GM21447 (cell line): ENCODE measurements at regions not wholly inside any gene's neighbourhood (a gene's known extent, or its start where the extent isn't known, plus 50 kb on each side); places are given as distances from the start of the nearest gene placed in this dataset.
"Not testable (repeated sequence)": the region's sequence is repeated elsewhere in the genome, so short reads cannot be mapped to it uniquely, and the experiment has no call there.

ENCODE experiments used
- ATAC-seq: cut with Tn5 transposase; IDR thresholded peaks from one replicate; pipeline ENCODE4 v1.9.1; 2021; ENCODE audit not compliant: unreplicated experiment

GRCh38 chr4:31851946-31852345 lies 1131.8 kb downstream of the PCDH7 start:
- no peak for ATAC-seq

- ATAC-seq: no peak
Observed at GRCh38 chr4:31877429-31877828, 1157.3 kb downstream of the PCDH7 start.

GRCh38 chr4:31880837-31881236 lies 1160.7 kb downstream of the PCDH7 start:
- not testable (repeated sequence) for ATAC-seq

GRCh38 chr4:31896349-31896748 lies 1176.2 kb downstream of the PCDH7 start:
- no peak for ATAC-seq

GRCh38 chr4:31905363-31905762 lies 1185.2 kb downstream of the PCDH7 start:
- no peak for ATAC-seq

GRCh38 chr4:31908261-31908660 lies 1188.1 kb downstream of the PCDH7 start:
- ATAC-seq: no peak

GRCh38 chr4:31917334-31917733 lies 1197.2 kb downstream of the PCDH7 start:
- no peak for ATAC-seq

- ATAC-seq: no peak
Observed at GRCh38 chr4:31918891-31919290, 1198.7 kb downstream of the PCDH7 start.

- no peak for ATAC-seq
Observed at GRCh38 chr4:31923634-31924033, 1203.5 kb downstream of the PCDH7 start.

GRCh38 chr4:31929676-31930345 lies 1209.6 kb downstream of the PCDH7 start:
- ATAC-seq: no peak

GRCh38 chr4:31946456-31946855 lies 1226.3 kb downstream of the PCDH7 start:
- ATAC-seq: no peak

- ATAC-seq: no peak
Observed at GRCh38 chr4:31947101-31947500, 1226.9 kb downstream of the PCDH7 start.

GRCh38 chr4:31949045-31949444 lies 1228.9 kb downstream of the PCDH7 start:
- ATAC-seq: no peak

GRCh38 chr4:31955346-31955745 lies 1235.2 kb downstream of the PCDH7 start:
- ATAC-seq: no peak

- ATAC-seq: no peak
Observed at GRCh38 chr4:31959972-31960371, 1239.8 kb downstream of the PCDH7 start.

GRCh38 chr4:31964685-31965084 lies 1244.5 kb downstream of the PCDH7 start:
- no peak for ATAC-seq

GRCh38 chr4:31968842-31969241 lies 1248.7 kb downstream of the PCDH7 start:
- no peak for ATAC-seq

GRCh38 chr4:31974490-31975002 lies 1254.4 kb downstream of the PCDH7 start:
- no peak for ATAC-seq

- no peak for ATAC-seq
Observed at GRCh38 chr4:31979988-31980387, 1259.8 kb downstream of the PCDH7 start.

- ATAC-seq: no peak
Observed at GRCh38 chr4:31983246-31983645, 1263.1 kb downstream of the PCDH7 start.

- no peak for ATAC-seq
Observed at GRCh38 chr4:31983677-31984076, 1263.5 kb downstream of the PCDH7 start.

- ATAC-seq: no peak
Observed at GRCh38 chr4:31984872-31985271, 1264.7 kb downstream of the PCDH7 start.
